Breast epithelium (tissue), 3 donors: ENCODE measurements at regions not wholly inside any gene's neighbourhood (a gene's known extent, or its start where the extent isn't known, plus 50 kb on each side); places are given as distances from the start of the nearest gene placed in this dataset.

Experiments
- POLR2A ChIP-seq: fragments of 450-650 bp; IDR thresholded peaks from one replicate; pipeline ENCODE4 v1.6.1; 2016; ENCODE audit warnings: antibody characterized with exemption, mild to moderate bottlenecking, moderate library complexity
- TF ChIP-seq, protein P1 (sequence below), 3 donors: fragments of 450-650 bp; IDR thresholded peaks; one replicate each; pipeline ENCODE4 v1.5.1; 2016 to 2017; ENCODE audit warnings: antibody characterized with exemption in 3 of 3, mild to moderate bottlenecking in 3 of 3, moderate library complexity in 3 of 3

DNA sequence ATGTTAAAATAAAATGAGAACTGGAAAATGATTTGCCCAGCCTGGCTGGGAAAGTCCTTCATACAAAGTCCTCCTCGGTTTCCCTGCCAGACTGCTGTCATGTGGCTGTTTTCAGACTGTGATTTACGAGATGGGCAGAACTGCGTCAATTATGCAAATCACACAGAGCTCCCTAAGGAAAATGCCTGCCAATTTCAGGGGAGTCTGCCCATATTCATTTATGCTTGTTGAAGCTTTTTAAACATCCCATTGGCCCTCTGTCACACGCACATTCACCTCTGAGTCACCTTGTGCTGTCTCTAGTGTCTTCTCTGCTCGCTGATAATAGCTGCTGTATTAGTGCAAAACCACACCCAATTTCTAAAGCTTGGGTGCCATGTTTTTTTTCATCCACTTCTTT lies 81.7 kb upstream of the FAM20A start:
- TF ChIP-seq POLR2A, result no peak
- TF ChIP-seq, protein P1, sequence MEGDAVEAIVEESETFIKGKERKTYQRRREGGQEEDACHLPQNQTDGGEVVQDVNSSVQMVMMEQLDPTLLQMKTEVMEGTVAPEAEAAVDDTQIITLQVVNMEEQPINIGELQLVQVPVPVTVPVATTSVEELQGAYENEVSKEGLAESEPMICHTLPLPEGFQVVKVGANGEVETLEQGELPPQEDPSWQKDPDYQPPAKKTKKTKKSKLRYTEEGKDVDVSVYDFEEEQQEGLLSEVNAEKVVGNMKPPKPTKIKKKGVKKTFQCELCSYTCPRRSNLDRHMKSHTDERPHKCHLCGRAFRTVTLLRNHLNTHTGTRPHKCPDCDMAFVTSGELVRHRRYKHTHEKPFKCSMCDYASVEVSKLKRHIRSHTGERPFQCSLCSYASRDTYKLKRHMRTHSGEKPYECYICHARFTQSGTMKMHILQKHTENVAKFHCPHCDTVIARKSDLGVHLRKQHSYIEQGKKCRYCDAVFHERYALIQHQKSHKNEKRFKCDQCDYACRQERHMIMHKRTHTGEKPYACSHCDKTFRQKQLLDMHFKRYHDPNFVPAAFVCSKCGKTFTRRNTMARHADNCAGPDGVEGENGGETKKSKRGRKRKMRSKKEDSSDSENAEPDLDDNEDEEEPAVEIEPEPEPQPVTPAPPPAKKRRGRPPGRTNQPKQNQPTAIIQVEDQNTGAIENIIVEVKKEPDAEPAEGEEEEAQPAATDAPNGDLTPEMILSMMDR (IDR thresholded peaks at IDR 0.05), result no peak
